ENCODE measurements at regions not wholly inside any gene's neighbourhood (a gene's known extent, or its start where the extent isn't known, plus 50 kb on each side); places are given as distances from the start of the nearest gene placed in this dataset.

DNA sequence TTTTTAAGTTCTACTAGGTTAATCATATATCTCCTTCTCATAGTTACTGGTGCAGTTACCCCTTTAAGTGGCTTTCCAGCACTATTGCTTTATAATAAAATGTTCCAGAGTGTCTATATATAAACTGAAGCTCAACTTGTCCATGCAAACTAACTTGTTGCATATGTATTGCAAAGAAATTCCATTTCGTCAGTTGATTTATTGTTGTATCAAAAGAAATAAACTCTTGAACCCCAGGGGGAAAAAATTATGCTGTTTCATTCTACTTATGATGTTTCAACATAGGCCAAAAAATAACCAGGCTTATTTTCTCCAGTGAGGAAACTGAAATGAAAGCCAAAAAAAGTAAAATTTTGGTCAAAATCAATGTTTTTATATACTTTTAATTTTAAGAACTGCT, 491.9 kb downstream of the NR4A2 start:
- Histone ChIP-seq H3K36me3 (ENCODE audit: control insufficient read depth in 2 of 2, insufficient read depth in 1 of 2, low read length in 2 of 2) (no peaks in the 10 kb centered on the region), H3K27ac (ENCODE audit: extremely low read depth, low read depth, low read length) (no peak overlapping the region), H3K4me1 (ENCODE audit: control insufficient read depth, insufficient read depth, low read length) (no peaks in the 10 kb centered on the region), H3K4me3 (ENCODE audit: low read depth, low read length) (no peak overlapping the region), H3K9me3 (ENCODE audit: control insufficient read depth, insufficient read depth, low read depth, low read length) (no peaks in the 10 kb centered on the region)
- ChIA-PET CTCF (interaction anchor here (0.6 kb wide), 1 partner anchor 210 kb away, joined by 3 read pairs; no protein-coding TSS in a partner anchor), POLR2A (no interaction called here)
- TF ChIP-seq YY2 (tag by site-specific recombination; IDR thresholded peaks at IDR 0.05), result no peak
- no peak for TF ChIP-seq ZNF548 (tag by site-specific recombination; IDR thresholded peaks at IDR 0.05)
- no peak for TF ChIP-seq ZNF121 (tag by site-specific recombination; IDR thresholded peaks at IDR 0.05)
- no peak for TF ChIP-seq GLI2 (tag by site-specific recombination; IDR thresholded peaks at IDR 0.05; ENCODE audit: borderline replicate concordance, low read depth)
- TF ChIP-seq ZNF571 (tag by site-specific recombination; IDR thresholded peaks at IDR 0.05), result no peak
- no peak for TF ChIP-seq ZNF114 (tag by site-specific recombination; IDR thresholded peaks at IDR 0.05)
- no peak for TF ChIP-seq ZNF350 (tag by site-specific recombination; IDR thresholded peaks at IDR 0.05)
- TF ChIP-seq ZNF341 (tag by site-specific recombination; IDR thresholded peaks at IDR 0.05; ENCODE audit: low read depth), result no peak
- no peak for TF ChIP-seq ATF2 (tag by site-specific recombination; IDR thresholded peaks at IDR 0.05; ENCODE audit: low read depth)
- no peak for TF ChIP-seq ZNF19 (tag by site-specific recombination; IDR thresholded peaks at IDR 0.05; ENCODE audit: low read depth)
- no peak for TF ChIP-seq ZNF626 (tag by site-specific recombination; IDR thresholded peaks at IDR 0.05)
- TF ChIP-seq ZFP41 (tag by site-specific recombination; IDR thresholded peaks at IDR 0.05; ENCODE audit: borderline replicate concordance), result no peak
- no peak for TF ChIP-seq SCRT2 (tag by site-specific recombination; IDR thresholded peaks at IDR 0.05)
- TF ChIP-seq SP3 (tag by site-specific recombination; IDR thresholded peaks at IDR 0.05), result no peak
- TF ChIP-seq ZNF48 (tag by site-specific recombination; IDR thresholded peaks at IDR 0.05), result no peak
- no peak for TF ChIP-seq ZNF362 (tag by site-specific recombination; IDR thresholded peaks at IDR 0.05)
- no peak for TF ChIP-seq ZNF596 (tag by site-specific recombination; IDR thresholded peaks at IDR 0.05)
- no peak for TF ChIP-seq ZNF514 (tag by site-specific recombination; IDR thresholded peaks at IDR 0.05)
- no peak for TF ChIP-seq ZNF747 (tag by site-specific recombination; IDR thresholded peaks at IDR 0.05)

DNA sequence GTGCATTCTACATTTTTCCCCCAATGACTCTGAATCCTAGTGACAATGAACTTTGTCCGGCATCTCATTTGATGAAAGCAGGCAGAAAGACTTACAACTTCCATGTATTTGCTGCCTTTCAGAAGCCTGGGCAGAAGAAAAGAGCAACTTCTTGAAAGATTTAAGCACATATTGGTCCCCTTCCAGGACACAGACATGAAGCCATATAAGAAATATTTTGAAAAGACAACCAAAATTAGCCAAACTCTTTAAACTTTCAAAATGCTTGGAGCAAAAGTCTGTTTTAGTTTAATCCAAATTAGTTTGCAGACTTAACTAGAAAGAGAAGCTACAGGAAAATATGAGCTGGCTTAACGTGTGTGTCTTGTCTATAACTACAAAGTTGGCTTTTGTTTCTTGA, 492.5 kb downstream of the NR4A2 start:
- ChIA-PET POLR2A (no interaction called here), CTCF (no interaction called here)
- no peaks in the 10 kb centered on the region for H3K36me3 ChIP-seq (ENCODE audit: control insufficient read depth in 2 of 2, insufficient read depth in 1 of 2, low read length in 2 of 2)
- TF ChIP-seq ZFHX2 (tag by site-specific recombination; conservative IDR thresholded peaks at IDR 0.05) (no peak), ZSCAN18 (tag by site-specific recombination; IDR thresholded peaks at IDR 0.05) (no peak)
- no peak overlapping the region for H3K27ac ChIP-seq (ENCODE audit: extremely low read depth, low read depth, low read length)
- H3K4me3 ChIP-seq (ENCODE audit: low read depth, low read length), result no peak overlapping the region
- H3K4me1 ChIP-seq (ENCODE audit: control insufficient read depth, insufficient read depth, low read length), result no peaks in the 10 kb centered on the region
- no peaks in the 10 kb centered on the region for H3K9me3 ChIP-seq (ENCODE audit: control insufficient read depth, insufficient read depth, low read depth, low read length)

GRCh38 chr2:155839436-155839835, 493.1 kb downstream of the NR4A2 start:
- H3K9me3 ChIP-seq (ENCODE audit: control insufficient read depth, insufficient read depth, low read depth, low read length), result no peaks in the 10 kb centered on the region
- TF ChIP-seq ZSCAN16 (tag by site-specific recombination; IDR thresholded peaks at IDR 0.05) (no peak), ZNF530 (tag by site-specific recombination; IDR thresholded peaks at IDR 0.05; ENCODE audit: low read depth) (no peak)
- ChIA-PET POLR2A (no interaction called here), CTCF (no interaction called here)
- H3K27ac ChIP-seq (ENCODE audit: extremely low read depth, low read depth, low read length), result no peak overlapping the region
- no peak overlapping the region for H3K4me3 ChIP-seq (ENCODE audit: low read depth, low read length)
- no peaks in the 10 kb centered on the region for H3K4me1 ChIP-seq (ENCODE audit: control insufficient read depth, insufficient read depth, low read length)
- H3K36me3 ChIP-seq (ENCODE audit: control insufficient read depth in 2 of 2, insufficient read depth in 1 of 2, low read length in 2 of 2), result no peaks in the 10 kb centered on the region
